GM06990 (cell line): ENCODE measurements at regions not wholly inside any gene's neighbourhood (a gene's known extent, or its start where the extent isn't known, plus 50 kb on each side); places are given as distances from the start of the nearest gene placed in this dataset.
"Not testable (repeated sequence)": the region's sequence is repeated elsewhere in the genome, so short reads cannot be mapped to it uniquely, and the experiment has no call there.

ENCODE experiments used
- DNase-seq: peaks from one replicate; pipeline ENCODE4 v3.0.0-alpha.2; 2011; ENCODE audit not compliant: insufficient read length; ENCODE audit errors: extremely low read depth
- H3K27me3 ChIP-seq: replicated peaks from 2 replicates; pipeline ENCODE4 v1.6.0; 2011; ENCODE audit warnings: low read length; ENCODE audit not compliant: control insufficient read depth, insufficient read depth
- H3K36me3 ChIP-seq: 2 replicates; pipeline ENCODE4 v1.5.1; 2011; ENCODE audit warnings: low read length; ENCODE audit not compliant: control insufficient read depth, insufficient read depth
- H3K4me3 ChIP-seq: replicated peaks from 2 replicates; pipeline ENCODE4 v1.5.1; 2011; ENCODE audit warnings: low read depth, mild to moderate bottlenecking, control low read depth, low read length
- CTCF ChIP-seq: IDR thresholded peaks from 2 replicates; pipeline ENCODE4 v1.5.1; 2011; ENCODE audit warnings: low read length, control low read depth, mild to moderate bottlenecking, inconsistent platforms; ENCODE audit not compliant: insufficient read depth, poor library complexity, severe bottlenecking

- H3K36me3 ChIP-seq: no peaks in the 10 kb centered on the region
- no peak overlapping the region for H3K4me3 ChIP-seq
- DNase-seq: no peak
- TF ChIP-seq CTCF: no peak
- no peaks in the 10 kb centered on the region for H3K27me3 ChIP-seq
Measured at GRCh38 chr16:47829850-47830600, 325.8 kb downstream of the ABCC12 start.

GRCh38 chr16:47826070-47826469, 329.7 kb downstream of the ABCC12 start:
- no peaks in the 10 kb centered on the region for H3K36me3 ChIP-seq
- no peaks in the 10 kb centered on the region for H3K27me3 ChIP-seq
- no peak overlapping the region for H3K4me3 ChIP-seq
- no peak for TF ChIP-seq CTCF
- no peak for DNase-seq

GRCh38 chr16:47817048-47817447, 338.7 kb downstream of the ABCC12 start:
- no peak for DNase-seq
- H3K36me3 ChIP-seq: no peaks in the 10 kb centered on the region
- H3K4me3 ChIP-seq: no peak overlapping the region
- H3K27me3 ChIP-seq: no peaks in the 10 kb centered on the region
- TF ChIP-seq CTCF: no peak

- no peaks in the 10 kb centered on the region for H3K27me3 ChIP-seq
- H3K4me3 ChIP-seq: no peak overlapping the region
- no peak for TF ChIP-seq CTCF
- no peak for DNase-seq
- no peaks in the 10 kb centered on the region for H3K36me3 ChIP-seq
Measured at GRCh38 chr16:47816511-47816910, 339.3 kb downstream of the ABCC12 start.

GRCh38 chr16:47815655-47816054, 340.1 kb downstream of the ABCC12 start:
- H3K4me3 ChIP-seq: no peak overlapping the region
- H3K27me3 ChIP-seq: no peaks in the 10 kb centered on the region
- no peaks in the 10 kb centered on the region for H3K36me3 ChIP-seq
- DNase-seq: no peak
- no peak for TF ChIP-seq CTCF

- H3K4me3 ChIP-seq, DNase-seq, H3K27me3 ChIP-seq, H3K36me3 ChIP-seq: not testable (repeated sequence)
Measured at GRCh38 chr16:47811758-47812157, 344.0 kb downstream of the ABCC12 start.
